ENCODE measurements at regions not wholly inside any gene's neighbourhood (a gene's known extent, or its start where the extent isn't known, plus 50 kb on each side); places are given as distances from the start of the nearest gene placed in this dataset.

- TF ChIP-seq EGR1 (IDR thresholded peaks at IDR 0.05; ENCODE audit: low read depth) (no peak), CTCF (IDR thresholded peaks at IDR 0.05 in 2 of 3, conservative IDR thresholded peaks at IDR 0.05 in 1 of 3; ENCODE audit: borderline replicate concordance in 1 of 3, insufficient read depth in 1 of 3, low read depth in 2 of 3, low read length in 2 of 3) (no peak), POLR2AphosphoS5 (IDR thresholded peaks at IDR 0.05; ENCODE audit: low read depth, low read length) (no peak), POLR2A (IDR thresholded peaks at IDR 0.05; ENCODE audit: borderline replicate concordance, extremely low read depth, insufficient read depth, insufficient read length) (no peak), SRF (IDR thresholded peaks at IDR 0.05; ENCODE audit: low read depth) (no peak), SP1 (IDR thresholded peaks at IDR 0.05; ENCODE audit: low read depth) (no peak), EZH2phosphoT487 (IDR thresholded peaks at IDR 0.05; ENCODE audit: borderline replicate concordance) (no peak), SIN3A (IDR thresholded peaks at IDR 0.05; ENCODE audit: low read depth) (no peak), ZFX (IDR thresholded peaks at IDR 0.05) (no peak), ATF3 (IDR thresholded peaks at IDR 0.05) (no peak)
- TF ChIP-seq, protein P1, sequence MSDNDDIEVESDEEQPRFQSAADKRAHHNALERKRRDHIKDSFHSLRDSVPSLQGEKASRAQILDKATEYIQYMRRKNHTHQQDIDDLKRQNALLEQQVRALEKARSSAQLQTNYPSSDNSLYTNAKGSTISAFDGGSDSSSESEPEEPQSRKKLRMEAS (IDR thresholded peaks at IDR 0.05): no peak
Observed at GRCh38 chr15:53114960-53115359, 324.8 kb upstream of the ONECUT1 start.
